Right atrium auricular region (tissue), 2 donors: ENCODE measurements at regions not wholly inside any gene's neighbourhood (a gene's known extent, or its start where the extent isn't known, plus 50 kb on each side); places are given as distances from the start of the nearest gene placed in this dataset.

Experiments
- DNase-seq: peaks from one replicate; pipeline ENCODE4 v3.0.0-alpha.2; 2019; ENCODE audit warnings: low spot score
- H3K27ac ChIP-seq, 2 donors: fragments of 200-600 bp; sonication (generic); 1 replicate in 1 of 2; 2 replicates in 1 of 2; pipeline ENCODE4 v1.5.1; 2016 to 2019
- H3K27me3 ChIP-seq, 2 donors: fragments of 200-600 bp; sonication (generic); one replicate each; pipeline versions ENCODE4 v1.5.1 to v1.6.0; 2017 to 2019
- H3K36me3 ChIP-seq: fragments of 200-600 bp; sonication (generic); one replicate; pipeline ENCODE4 v1.5.1; 2016
- H3K4me1 ChIP-seq, 2 donors: fragments of 200-600 bp; sonication (generic); one replicate each; pipeline versions ENCODE4 v1.5.1 to v1.6.0; 2017 to 2019
- H3K4me3 ChIP-seq, 2 donors: fragments of 200-600 bp; sonication (generic); 1 replicate in 1 of 2; 2 replicates in 1 of 2; pipeline ENCODE4 v1.5.1; 2017 to 2019; ENCODE audit warnings: mild to moderate bottlenecking in 1 of 2, moderate library complexity in 1 of 2
- H3K9me3 ChIP-seq, 2 donors: fragments of 200-600 bp; sonication (generic); one replicate each; pipeline ENCODE4 v1.5.1; 2019
- TF ChIP-seq, protein P1 (sequence below), 2 donors: fragments of 200-600 bp; sonication (generic); IDR thresholded peaks; one replicate each; pipeline ENCODE4 v1.5.1; 2019; ENCODE audit warnings: antibody characterized with exemption in 2 of 2

- no peak overlapping the region for H3K4me3 ChIP-seq
- H3K9me3 ChIP-seq = no peaks in the 10 kb centered on the region
- H3K27me3 ChIP-seq = no peaks in the 10 kb centered on the region
- no peaks in the 10 kb centered on the region for H3K4me1 ChIP-seq
- no peak overlapping the region for H3K27ac ChIP-seq
- no peak for DNase-seq
- no peaks in the 10 kb centered on the region for H3K36me3 ChIP-seq
- TF ChIP-seq, protein P1, sequence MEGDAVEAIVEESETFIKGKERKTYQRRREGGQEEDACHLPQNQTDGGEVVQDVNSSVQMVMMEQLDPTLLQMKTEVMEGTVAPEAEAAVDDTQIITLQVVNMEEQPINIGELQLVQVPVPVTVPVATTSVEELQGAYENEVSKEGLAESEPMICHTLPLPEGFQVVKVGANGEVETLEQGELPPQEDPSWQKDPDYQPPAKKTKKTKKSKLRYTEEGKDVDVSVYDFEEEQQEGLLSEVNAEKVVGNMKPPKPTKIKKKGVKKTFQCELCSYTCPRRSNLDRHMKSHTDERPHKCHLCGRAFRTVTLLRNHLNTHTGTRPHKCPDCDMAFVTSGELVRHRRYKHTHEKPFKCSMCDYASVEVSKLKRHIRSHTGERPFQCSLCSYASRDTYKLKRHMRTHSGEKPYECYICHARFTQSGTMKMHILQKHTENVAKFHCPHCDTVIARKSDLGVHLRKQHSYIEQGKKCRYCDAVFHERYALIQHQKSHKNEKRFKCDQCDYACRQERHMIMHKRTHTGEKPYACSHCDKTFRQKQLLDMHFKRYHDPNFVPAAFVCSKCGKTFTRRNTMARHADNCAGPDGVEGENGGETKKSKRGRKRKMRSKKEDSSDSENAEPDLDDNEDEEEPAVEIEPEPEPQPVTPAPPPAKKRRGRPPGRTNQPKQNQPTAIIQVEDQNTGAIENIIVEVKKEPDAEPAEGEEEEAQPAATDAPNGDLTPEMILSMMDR (IDR thresholded peaks at IDR 0.05) = no peak
Measured at GRCh38 chr19:30076101-30076551, 134.1 kb downstream of the URI1 start.

GRCh38 chr19:30076751-30077670 lies 135.0 kb downstream of the URI1 start:
- no peaks in the 10 kb centered on the region for H3K27me3 ChIP-seq
- TF ChIP-seq, protein P1 (IDR thresholded peaks at IDR 0.05) = no peak
- H3K27ac ChIP-seq = no peak overlapping the region
- no peaks in the 10 kb centered on the region for H3K4me1 ChIP-seq
- no peak overlapping the region for H3K4me3 ChIP-seq
- DNase-seq = no peak
- no peaks in the 10 kb centered on the region for H3K9me3 ChIP-seq
- H3K36me3 ChIP-seq = no peaks in the 10 kb centered on the region

DNA sequence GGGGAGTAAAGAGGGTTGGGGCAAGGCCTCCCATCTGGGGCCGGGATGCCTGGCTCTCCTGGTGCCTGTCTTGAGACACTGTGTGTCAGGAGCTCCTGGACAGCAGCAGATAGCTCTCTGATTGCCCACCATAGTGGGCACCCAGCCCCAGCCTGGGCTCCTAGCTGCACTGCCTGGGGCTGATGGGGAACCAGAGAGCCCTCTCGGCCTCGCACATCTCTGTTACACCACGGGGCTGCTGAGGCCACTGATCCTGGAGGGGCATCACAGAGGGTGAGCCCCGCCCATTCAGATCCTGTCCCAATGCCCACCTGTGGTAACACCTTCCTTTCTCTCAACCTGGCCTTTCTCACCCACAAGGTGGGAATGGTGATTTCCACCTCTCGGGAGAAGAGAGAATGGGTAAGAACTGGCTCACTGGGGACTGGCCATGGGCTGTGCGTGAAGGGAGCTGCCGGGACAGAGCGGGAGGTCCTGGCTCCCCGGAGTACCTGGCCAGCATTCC lies 135.9 kb downstream of the URI1 start:
- DNase-seq = no peak

DNA sequence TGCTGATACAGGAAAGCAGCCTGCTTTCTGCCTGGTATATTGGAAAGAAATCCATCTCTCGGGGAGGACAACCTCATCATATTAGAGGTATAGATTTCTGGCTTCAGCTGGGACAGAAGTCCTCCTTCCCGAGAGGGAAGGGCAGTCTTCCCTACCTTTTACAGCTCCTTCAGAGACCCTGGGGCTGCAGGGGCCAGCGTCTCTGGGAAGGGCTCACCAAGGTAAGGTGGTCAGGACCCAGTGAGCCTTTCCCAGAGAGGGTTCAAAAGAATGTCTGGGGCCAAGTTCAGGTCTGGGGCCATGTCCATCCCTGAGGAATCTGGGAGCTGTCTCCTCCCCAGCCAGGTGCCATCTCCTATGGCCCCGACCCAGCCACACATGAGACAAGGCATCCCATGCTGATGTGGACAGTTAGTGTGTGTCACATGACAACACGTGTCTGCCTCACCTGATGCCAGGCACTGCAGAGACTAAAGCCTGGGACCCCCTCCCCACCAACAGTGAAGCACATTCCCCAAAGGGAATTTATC lies 136.4 kb downstream of the URI1 start:
- Histone ChIP-seq H3K4me3 (no peak overlapping the region), H3K9me3 (no peaks in the 10 kb centered on the region), H3K27me3 (no peaks in the 10 kb centered on the region), H3K27ac (no peak overlapping the region), H3K36me3 (no peaks in the 10 kb centered on the region), H3K4me1 (no peaks in the 10 kb centered on the region)
- TF ChIP-seq, protein P1 (IDR thresholded peaks at IDR 0.05) = no peak
- DNase-seq = no peak

More for the DNA sequence above, 135.9 kb downstream of the URI1 start:
- Histone ChIP-seq H3K27ac (no peak overlapping the region), H3K27me3 (no peaks in the 10 kb centered on the region), H3K4me1 (no peaks in the 10 kb centered on the region), H3K9me3 (no peaks in the 10 kb centered on the region), H3K36me3 (no peaks in the 10 kb centered on the region), H3K4me3 (no peak overlapping the region)
- TF ChIP-seq, protein P1 (IDR thresholded peaks at IDR 0.05) = no peak

GRCh38 chr19:30079200-30079599 lies 137.2 kb downstream of the URI1 start:
- DNase-seq = no peak
- Histone ChIP-seq H3K4me3 (no peak overlapping the region), H3K4me1 (no peaks in the 10 kb centered on the region), H3K27ac (no peak overlapping the region), H3K27me3 (no peaks in the 10 kb centered on the region), H3K9me3 (no peaks in the 10 kb centered on the region), H3K36me3 (no peaks in the 10 kb centered on the region)
- TF ChIP-seq, protein P1 (IDR thresholded peaks at IDR 0.05) = no peak
